ENCODE measurements at regions not wholly inside any gene's neighbourhood (a gene's known extent, or its start where the extent isn't known, plus 50 kb on each side); places are given as distances from the start of the nearest gene placed in this dataset.

DNA sequence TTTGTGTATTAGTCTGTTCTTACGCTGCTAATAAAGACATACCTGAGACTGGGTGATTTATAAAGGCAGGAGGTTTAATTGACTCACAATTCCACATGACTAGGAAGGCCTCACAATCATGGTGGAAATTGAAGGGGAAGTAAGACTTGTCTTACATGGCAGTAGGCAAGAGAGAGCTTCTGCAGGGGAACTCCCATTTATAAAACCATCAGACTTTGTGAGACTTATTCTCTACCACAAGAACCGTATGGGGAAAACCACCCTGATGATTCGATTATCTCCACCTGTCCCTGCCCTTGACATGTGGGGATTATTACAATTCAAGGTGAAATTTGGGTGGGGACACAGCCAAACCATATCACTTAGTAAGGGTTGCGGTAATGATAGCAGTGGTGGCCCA lies 833.1 kb downstream of the FLRT2 start:
- no peaks in the 10 kb centered on the region for H3K27me3 Mint-ChIP-seq (ENCODE audit: insufficient read depth)
- Histone ChIP-seq H3K9me3 (ENCODE audit: control insufficient read depth, low read length) (no peaks in the 10 kb centered on the region), H3K4me3 (ENCODE audit: low read length) (no peak overlapping the region), H3K27me3 (ENCODE audit: control insufficient read depth, insufficient read depth, low read length, poor library complexity, severe bottlenecking) (no peaks in the 10 kb centered on the region), H3K9ac (ENCODE audit: extremely low read depth, low read length, poor library complexity, severe bottlenecking) (no peak overlapping the region), H3K36me3 (ENCODE audit: control insufficient read depth, insufficient read depth, low read length) (no peaks in the 10 kb centered on the region), H3K27ac (ENCODE audit: low read depth, low read length) (no peak overlapping the region), H3K4me1 (ENCODE audit: control insufficient read depth, insufficient read depth, low read length) (no peaks in the 10 kb centered on the region)
- no peaks in the 10 kb centered on the region for H3K4me1 Mint-ChIP-seq
- 84 to 91% methylated on average over 2 to 4 of the region's 4 CpGs for WGBS, 2 experiments (ENCODE audit: insufficient coverage in 1 of 2, insufficient read length in 1 of 2)
- H3K36me3 Mint-ChIP-seq (ENCODE audit: low read depth), result no peaks in the 10 kb centered on the region
- H3K4me3 Mint-ChIP-seq, result no peak overlapping the region
- no peak overlapping the region for H3K27ac Mint-ChIP-seq
- no peak for DNase-seq
- H3K9me3 Mint-ChIP-seq, result no peaks in the 10 kb centered on the region
- no peak for TF ChIP-seq CTCF (conservative IDR thresholded peaks at IDR 0.05)

GRCh38 chr14:86357876-86358275 lies 827.9 kb downstream of the FLRT2 start:
- no peak for TF ChIP-seq CTCF (conservative IDR thresholded peaks at IDR 0.05)
- Histone ChIP-seq H3K36me3 (ENCODE audit: control insufficient read depth, insufficient read depth, low read length) (no peaks in the 10 kb centered on the region), H3K27me3 (ENCODE audit: control insufficient read depth, insufficient read depth, low read length, poor library complexity, severe bottlenecking) (no peaks in the 10 kb centered on the region), H3K4me1 (ENCODE audit: control insufficient read depth, insufficient read depth, low read length) (no peaks in the 10 kb centered on the region), H3K9ac (ENCODE audit: extremely low read depth, low read length, poor library complexity, severe bottlenecking) (no peak overlapping the region), H3K9me3 (ENCODE audit: control insufficient read depth, low read length) (no peaks in the 10 kb centered on the region), H3K27ac (ENCODE audit: low read depth, low read length) (no peak overlapping the region), H3K4me3 (ENCODE audit: low read length) (no peak overlapping the region)
- peaks cover 4% of the 10 kb centered on the region for H3K4me1 Mint-ChIP-seq
- H3K4me3 Mint-ChIP-seq, result no peak overlapping the region
- H3K27me3 Mint-ChIP-seq (ENCODE audit: insufficient read depth), result no peaks in the 10 kb centered on the region
- no peak for DNase-seq
- no peaks in the 10 kb centered on the region for H3K36me3 Mint-ChIP-seq (ENCODE audit: low read depth)
- H3K27ac Mint-ChIP-seq, result no peak overlapping the region
- WGBS, 2 experiments (ENCODE audit: insufficient coverage in 1 of 2, insufficient read length in 1 of 2), result 56 to 83% methylated on average over 1 to 3 of the region's 3 CpGs
- no peaks in the 10 kb centered on the region for H3K9me3 Mint-ChIP-seq

DNA sequence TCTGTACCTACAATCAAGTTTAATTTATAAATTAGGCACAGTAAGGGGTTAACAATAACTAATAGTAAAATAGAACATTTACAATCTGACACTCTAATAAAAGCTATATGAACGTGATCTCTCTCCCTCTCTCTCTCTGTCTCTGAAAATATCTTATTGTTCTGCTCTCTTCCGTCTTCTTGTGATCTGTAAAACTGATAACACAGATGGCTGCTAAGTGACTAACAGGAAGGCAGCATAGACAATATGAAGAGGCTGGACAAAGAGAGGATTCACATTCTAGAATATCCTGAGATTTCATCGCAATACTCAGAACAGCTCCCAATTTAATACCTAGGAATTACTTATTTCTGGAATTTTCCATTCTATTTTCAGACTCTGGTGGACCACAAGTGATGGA lies 827.2 kb downstream of the FLRT2 start:
- H3K27me3 ChIP-seq (ENCODE audit: control insufficient read depth, insufficient read depth, low read length, poor library complexity, severe bottlenecking), result no peaks in the 10 kb centered on the region
- H3K9me3 Mint-ChIP-seq, result no peaks in the 10 kb centered on the region
- H3K4me3 ChIP-seq (ENCODE audit: low read length), result no peak overlapping the region
- no peaks in the 10 kb centered on the region for H3K36me3 Mint-ChIP-seq (ENCODE audit: low read depth)
- H3K36me3 ChIP-seq (ENCODE audit: control insufficient read depth, insufficient read depth, low read length), result no peaks in the 10 kb centered on the region
- no peak overlapping the region for H3K27ac ChIP-seq (ENCODE audit: low read depth, low read length)
- no peaks in the 10 kb centered on the region for H3K4me1 ChIP-seq (ENCODE audit: control insufficient read depth, insufficient read depth, low read length)
- WGBS, 2 experiments (ENCODE audit: insufficient coverage in 1 of 2, insufficient read length in 1 of 2), result 83% methylated on average over 3 of the region's 3 CpGs; no CpG with 5 or more reads in 1 of the 2 experiments
- peaks cover 8% of the 10 kb centered on the region for H3K4me1 Mint-ChIP-seq
- TF ChIP-seq CTCF (conservative IDR thresholded peaks at IDR 0.05), result no peak
- H3K27ac Mint-ChIP-seq, result no peak overlapping the region
- no peaks in the 10 kb centered on the region for H3K27me3 Mint-ChIP-seq (ENCODE audit: insufficient read depth)
- H3K4me3 Mint-ChIP-seq, result no peak overlapping the region
- no peak for DNase-seq
- H3K9ac ChIP-seq (ENCODE audit: extremely low read depth, low read length, poor library complexity, severe bottlenecking), result no peak overlapping the region
- no peaks in the 10 kb centered on the region for H3K9me3 ChIP-seq (ENCODE audit: control insufficient read depth, low read length)

Measured in endodermal cell (in vitro differentiated cells).